Hepatocyte (in vitro differentiated cells): ENCODE measurements at regions not wholly inside any gene's neighbourhood (a gene's known extent, or its start where the extent isn't known, plus 50 kb on each side); places are given as distances from the start of the nearest gene placed in this dataset.
"Not testable (repeated sequence)": the region's sequence is repeated elsewhere in the genome, so short reads cannot be mapped to it uniquely, and the experiment has no call there.

Source experiments
- DNase-seq: peaks from one replicate; pipeline ENCODE4 v3.0.0-alpha.2; 2016; ENCODE audit warnings: low spot score
- H2AFZ ChIP-seq: fragments of 200-600 bp; sonication (generic); 2 replicates; pipeline ENCODE4 v1.6.0; 2016; ENCODE audit warnings: antibody characterized with exemption, mild to moderate bottlenecking
- H3K27ac ChIP-seq: fragments of 200-600 bp; sonication (generic); 2 replicates; pipeline ENCODE4 v1.5.1; 2016; ENCODE audit warnings: mild to moderate bottlenecking
- H3K27me3 ChIP-seq: fragments of 200-600 bp; sonication (generic); 2 replicates; pipeline ENCODE4 v1.6.1; 2016
- H3K36me3 ChIP-seq: fragments of 200-600 bp; sonication (generic); replicated peaks from 2 replicates; pipeline ENCODE4 v1.5.1; 2016; ENCODE audit warnings: low read depth; ENCODE audit not compliant: insufficient read depth
- H3K4me1 ChIP-seq: fragments of 200-600 bp; sonication (generic); 2 replicates; pipeline ENCODE4 v1.5.1; 2016; ENCODE audit warnings: mild to moderate bottlenecking, moderate library complexity; ENCODE audit not compliant: insufficient read depth
- H3K4me2 ChIP-seq: fragments of 200-600 bp; sonication (generic); 2 replicates; pipeline ENCODE4 v1.6.0; 2016
- H3K4me3 ChIP-seq: fragments of 200-600 bp; sonication (generic); 2 replicates; pipeline ENCODE4 v1.5.1; 2016; ENCODE audit warnings: mild to moderate bottlenecking
- H3K79me2 ChIP-seq: fragments of 200-600 bp; sonication (generic); 2 replicates; pipeline ENCODE4 v1.6.0; 2017; ENCODE audit warnings: mild to moderate bottlenecking
- H3K9me2 ChIP-seq: fragments of 200-600 bp; sonication (generic); replicated peaks from 2 replicates; pipeline ENCODE4 v1.6.0; 2017; ENCODE audit warnings: mild to moderate bottlenecking; ENCODE audit not compliant: insufficient read depth
- H3K9me3 ChIP-seq: fragments of 200-600 bp; sonication (generic); 2 replicates; pipeline ENCODE4 v1.5.1; 2016; ENCODE audit warnings: low read depth, mild to moderate bottlenecking
- H4K20me1 ChIP-seq: fragments of 200-600 bp; sonication (generic); 2 replicates; pipeline ENCODE4 v1.6.0; 2016; ENCODE audit warnings: mild to moderate bottlenecking; ENCODE audit not compliant: insufficient read depth, poor library complexity, severe bottlenecking
- CTCF ChIP-seq: fragments of 200-600 bp; sonication (generic); IDR thresholded peaks from 2 replicates; pipeline ENCODE4 v1.5.1; 2016; ENCODE audit warnings: antibody characterized with exemption, mild to moderate bottlenecking; ENCODE audit not compliant: poor library complexity
- EZH2 ChIP-seq: fragments of 200-600 bp; sonication (generic); IDR thresholded peaks from 2 replicates; pipeline ENCODE4 v1.6.1; 2016; ENCODE audit warnings: antibody characterized with exemption, mild to moderate bottlenecking, borderline replicate concordance
- EZH2phosphoT487 ChIP-seq: fragments of 200-600 bp; sonication (generic); IDR thresholded peaks from one replicate; pipeline ENCODE4 v1.6.1; 2018; ENCODE audit warnings: antibody characterized with exemption, mild to moderate bottlenecking, low read depth, moderate library complexity; ENCODE audit not compliant: unreplicated experiment, severe bottlenecking
- WGBS: methylation state at CpG from one replicate; pipeline ENCODE4 v1.1.6; 2016; ENCODE audit warnings: low lambda C conversion rate; ENCODE audit errors: missing lambda C conversion rate; 5-methylcytosine and 5-hydroxymethylcytosine counted together

DNA sequence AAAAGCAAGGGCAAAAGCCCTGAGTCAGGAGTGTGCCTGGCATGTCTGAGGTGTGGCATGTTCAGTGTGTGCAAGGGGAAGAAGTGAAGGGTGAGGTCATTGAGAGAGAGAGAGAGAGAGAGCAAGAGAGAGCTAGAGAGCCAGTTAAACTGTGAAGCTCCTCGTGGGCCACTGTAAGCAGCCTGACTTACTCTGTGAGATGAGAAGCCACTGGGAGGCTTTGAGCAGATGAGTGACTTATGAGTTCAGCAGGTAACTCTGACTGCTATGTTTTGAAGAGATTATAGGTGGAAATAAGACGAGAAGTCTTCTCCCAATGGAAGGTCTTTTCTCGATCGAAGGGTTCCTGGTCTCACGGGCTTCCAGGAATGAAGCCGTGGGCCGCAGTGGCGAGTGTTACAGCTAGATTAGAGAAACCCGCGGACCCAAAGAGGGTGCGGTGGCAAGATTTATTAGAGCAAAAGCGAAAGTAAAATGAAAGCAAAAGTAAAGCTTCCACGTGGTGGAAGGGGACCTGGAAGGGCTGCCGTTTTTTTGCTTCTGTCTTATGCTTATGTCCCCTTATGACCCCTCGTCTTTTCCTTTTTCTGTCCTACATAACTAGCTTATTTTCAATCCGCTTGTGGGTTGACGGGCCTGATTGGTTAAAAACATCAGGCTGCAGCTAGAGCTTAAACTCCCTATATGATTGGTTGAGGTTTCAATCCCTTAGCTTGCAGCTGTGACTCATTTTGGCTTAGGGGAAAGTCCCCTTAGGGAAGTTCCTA, 323.1 kb upstream of the FAM78B start:
- H3K79me2 ChIP-seq = no peaks in the 10 kb centered on the region
- H3K9me2 ChIP-seq = no peaks in the 10 kb centered on the region
- H3K36me3 ChIP-seq = no peaks in the 10 kb centered on the region
- H4K20me1 ChIP-seq = no peaks in the 10 kb centered on the region
- no peak overlapping the region for H2AFZ ChIP-seq
- H3K4me3 ChIP-seq = no peak overlapping the region
- H3K4me2 ChIP-seq = no peak overlapping the region
- WGBS = 88% methylated on average over 17 of the region's 17 CpGs
- DNase-seq = no peak
- H3K4me1 ChIP-seq = no peaks in the 10 kb centered on the region
- no peak for TF ChIP-seq EZH2phosphoT487
- no peak for TF ChIP-seq CTCF
- TF ChIP-seq EZH2 = no peak
- H3K9me3 ChIP-seq = no peaks in the 10 kb centered on the region
- H3K27me3 ChIP-seq = no peaks in the 10 kb centered on the region
- H3K27ac ChIP-seq = no peak overlapping the region

DNA sequence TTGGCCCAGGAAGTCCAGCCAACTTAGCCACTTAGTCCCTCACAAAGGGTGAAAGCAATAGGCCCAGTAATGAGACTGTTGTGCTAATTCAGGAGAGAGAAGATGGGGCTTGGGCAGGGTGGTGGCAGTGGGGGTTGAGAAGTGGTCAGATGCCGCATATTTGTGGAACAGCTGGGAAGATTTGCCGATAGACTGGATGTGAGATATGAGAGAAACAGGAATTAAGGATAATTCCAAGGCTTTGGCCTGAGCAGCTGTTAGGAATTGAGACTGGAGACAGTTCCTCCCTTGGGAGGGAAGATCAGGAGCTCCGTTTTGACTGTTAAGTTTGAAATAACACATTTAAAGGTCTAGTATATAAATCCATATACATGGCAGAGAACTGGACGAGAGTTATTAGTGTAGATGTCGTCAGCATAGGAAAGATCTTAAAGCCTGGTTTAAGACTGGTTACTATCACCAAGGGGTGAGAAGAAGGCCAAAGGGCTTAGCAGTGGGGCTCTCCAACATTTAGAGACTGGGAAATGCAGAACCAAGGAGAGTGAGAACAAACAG, 323.7 kb upstream of the FAM78B start:
- no peaks in the 10 kb centered on the region for H3K4me1 ChIP-seq
- no peaks in the 10 kb centered on the region for H3K79me2 ChIP-seq
- H3K27ac ChIP-seq = no peak overlapping the region
- 60% methylated on average over 5 of the region's 5 CpGs for WGBS
- H3K36me3 ChIP-seq = no peaks in the 10 kb centered on the region
- no peak overlapping the region for H3K4me3 ChIP-seq
- H3K9me2 ChIP-seq = no peaks in the 10 kb centered on the region
- no peak for DNase-seq
- H4K20me1 ChIP-seq = no peaks in the 10 kb centered on the region
- H2AFZ ChIP-seq = no peak overlapping the region
- no peak for TF ChIP-seq EZH2
- no peak for TF ChIP-seq EZH2phosphoT487
- no peak for TF ChIP-seq CTCF
- H3K4me2 ChIP-seq = no peak overlapping the region
- no peaks in the 10 kb centered on the region for H3K27me3 ChIP-seq
- H3K9me3 ChIP-seq = no peaks in the 10 kb centered on the region

- not testable (repeated sequence) for H3K4me3 ChIP-seq, H3K9me2 ChIP-seq, H3K27me3 ChIP-seq, H2AFZ ChIP-seq, H3K9me3 ChIP-seq, DNase-seq, H3K27ac ChIP-seq, H3K4me1 ChIP-seq, H3K4me2 ChIP-seq, H4K20me1 ChIP-seq, H3K36me3 ChIP-seq, H3K79me2 ChIP-seq
- 100% methylated on average over 2 of the region's 2 CpGs for WGBS
Measured at GRCh38 chr1:166493765-166494164, 327.0 kb upstream of the FAM78B start.

DNA sequence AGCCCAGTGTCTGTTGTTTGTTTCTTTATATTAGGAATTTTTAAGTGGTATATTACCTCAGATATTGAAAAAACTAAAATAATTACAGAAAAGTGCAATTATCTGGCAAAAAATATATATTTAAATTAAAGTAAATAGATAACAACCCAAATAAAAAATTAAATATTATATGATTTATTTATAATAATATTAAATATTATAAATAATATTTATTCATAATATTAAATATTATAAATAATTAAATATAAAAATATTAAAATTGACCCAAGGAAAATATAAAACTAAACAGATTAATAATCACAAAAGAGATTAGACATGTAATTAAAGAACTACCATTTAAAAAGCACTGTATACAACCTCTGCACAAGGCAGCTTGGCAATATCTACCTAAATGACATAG, 331.9 kb upstream of the POGK start:
- no peaks in the 10 kb centered on the region for H3K4me1 ChIP-seq
- H3K9me2 ChIP-seq = no peaks in the 10 kb centered on the region
- no peak overlapping the region for H3K4me2 ChIP-seq
- H4K20me1 ChIP-seq = no peaks in the 10 kb centered on the region
- no peak for DNase-seq
- no peak overlapping the region for H2AFZ ChIP-seq
- H3K79me2 ChIP-seq = no peaks in the 10 kb centered on the region
- no peaks in the 10 kb centered on the region for H3K27me3 ChIP-seq
- TF ChIP-seq CTCF (no peak), EZH2 (no peak), EZH2phosphoT487 (no peak)
- H3K36me3 ChIP-seq = no peaks in the 10 kb centered on the region
- no peak overlapping the region for H3K4me3 ChIP-seq
- H3K9me3 ChIP-seq = no peaks in the 10 kb centered on the region
- H3K27ac ChIP-seq = no peak overlapping the region
